Endothelial cell of umbilical vein (primary cell): ENCODE measurements at regions not wholly inside any gene's neighbourhood (a gene's known extent, or its start where the extent isn't known, plus 50 kb on each side); places are given as distances from the start of the nearest gene placed in this dataset.
"Not testable (repeated sequence)": the region's sequence is repeated elsewhere in the genome, so short reads cannot be mapped to it uniquely, and the experiment has no call there.

Source experiments
- BruUV-seq: library from RNA; stranded (reverse); fragments of 400-500 nt; replicated peaks from 2 replicates; lab custom pipeline; 2021; lab: Mats Ljungman, UMichigan
- CTCF ChIA-PET: fragments of 300-600, 350-600 bp; sonication (Branson Sonifier 250); formaldehyde crosslinking; loops from one replicate; lab custom pipeline; 2021; ENCODE audit warnings: antibody characterized with exemption, inconsistent platforms; lab: Charles Lee
- POLR2A ChIA-PET: fragments of 300-600, 350-600 bp; sonication (Branson Sonifier 250); formaldehyde crosslinking; loops from one replicate; lab custom pipeline; 2021; ENCODE audit warnings: antibody characterized with exemption, inconsistent platforms; lab: Charles Lee
- DNase-seq: peaks from one replicate; pipeline ENCODE4 v3.0.0-alpha.2; 2011; ENCODE audit warnings: low read depth, low spot score
- FAIRE-seq: peaks from 2 replicates; lab custom pipeline; 2011; peaks lifted over from hg19 to GRCh38; lab: Jason Lieb, UNC
- H2AFZ ChIP-seq: 2 replicates; pipeline ENCODE4 v1.6.0; 2012; ENCODE audit warnings: low read depth, low read length, control low read depth, inconsistent platforms
- H3K27ac ChIP-seq: 2 replicates; pipeline ENCODE4 v1.5.1; 2011; ENCODE audit warnings: low read depth, mild to moderate bottlenecking, control low read depth, low read length, moderate library complexity; ENCODE audit not compliant: insufficient read depth
- H3K27me3 ChIP-seq, 2 experiments: 2 replicates each; pipeline versions ENCODE4 v1.6.0 to v1.6.1; 2011; ENCODE audit warnings: low read length in 2 of 2, mixed read lengths in 1 of 2; ENCODE audit not compliant: control insufficient read depth in 2 of 2, insufficient read depth in 2 of 2
- H3K36me3 ChIP-seq, 2 experiments: 2 replicates in 1 of 2; 3 replicates in 1 of 2; pipeline ENCODE4 v1.5.1; 2011; ENCODE audit warnings: low read length in 2 of 2, mild to moderate bottlenecking in 1 of 2, moderate library complexity in 1 of 2; ENCODE audit not compliant: control insufficient read depth in 2 of 2, insufficient read depth in 2 of 2; ENCODE audit errors: extremely low read depth in 1 of 2
- H3K4me1 ChIP-seq: 3 replicates; pipeline ENCODE4 v1.5.1; 2011; ENCODE audit warnings: mild to moderate bottlenecking, low read length; ENCODE audit not compliant: control insufficient read depth, insufficient read depth; ENCODE audit errors: extremely low read depth
- H3K4me2 ChIP-seq: 2 replicates; pipeline ENCODE4 v1.6.1; 2011; ENCODE audit warnings: low read length, control low read depth, mixed read lengths; ENCODE audit not compliant: insufficient read depth
- H3K4me3 ChIP-seq, 3 experiments: fragments of 200-600 bp in 1 of 3; sonication (generic), shearing (Covaris generic) in 1 of 3; replicated peaks in 1 of 3; 2 replicates each; pipeline ENCODE4 v1.5.1; 2011 to 2016; ENCODE audit warnings: control low read depth in 3 of 3, low read length in 3 of 3, mild to moderate bottlenecking in 2 of 3, inconsistent platforms in 1 of 3, low read depth in 1 of 3, moderate library complexity in 1 of 3; ENCODE audit not compliant: insufficient read depth in 1 of 3
- H3K79me2 ChIP-seq: 2 replicates; pipeline ENCODE4 v1.6.0; 2012; ENCODE audit warnings: low read length, inconsistent platforms; ENCODE audit not compliant: control insufficient read depth, insufficient read depth
- H3K9ac ChIP-seq: replicated peaks from 2 replicates; pipeline ENCODE3; 2011; ENCODE audit warnings: low read length, control low read depth; ENCODE audit not compliant: insufficient read depth; ENCODE audit errors: extremely low read depth
- H3K9me1 ChIP-seq: replicated peaks from 3 replicates; pipeline ENCODE4 v1.6.0; 2011; ENCODE audit warnings: mild to moderate bottlenecking, low read length; ENCODE audit not compliant: control insufficient read depth, insufficient read depth; ENCODE audit errors: extremely low read depth
- H3K9me3 ChIP-seq: replicated peaks from 2 replicates; pipeline ENCODE4 v1.5.1; 2012; ENCODE audit warnings: low read length, inconsistent platforms; ENCODE audit not compliant: control insufficient read depth, insufficient read depth
- H4K20me1 ChIP-seq: replicated peaks from 2 replicates; pipeline ENCODE3; 2011; ENCODE audit warnings: mild to moderate bottlenecking, low read length; ENCODE audit not compliant: control insufficient read depth, insufficient read depth; ENCODE audit errors: extremely low read depth
- CTCF ChIP-seq, 2 donors: IDR thresholded peaks; 1 replicate in 1 of 2; 2 replicates in 1 of 2; pipeline ENCODE4 v1.5.1; 2011; ENCODE audit warnings: low read length in 2 of 2, mild to moderate bottlenecking in 2 of 2, moderate library complexity in 2 of 2, control low read depth in 1 of 2, inconsistent platforms in 1 of 2, low read depth in 1 of 2; ENCODE audit not compliant: insufficient read depth in 1 of 2; ENCODE audit errors: extremely low read depth in 1 of 2
- EZH2 ChIP-seq: IDR thresholded peaks from 2 replicates; pipeline ENCODE4 v1.6.1; 2012; ENCODE audit warnings: borderline replicate concordance, low read depth, mild to moderate bottlenecking, moderate library complexity, low read length, inconsistent platforms; ENCODE audit not compliant: severe bottlenecking
- FOS ChIP-seq: IDR thresholded peaks from 2 replicates; pipeline ENCODE4 v1.6.1; 2011; ENCODE audit warnings: mild to moderate bottlenecking, low read length, moderate library complexity, borderline replicate concordance; ENCODE audit not compliant: insufficient read depth
- GATA2 ChIP-seq: IDR thresholded peaks from 2 replicates; pipeline ENCODE4 v1.7.0; 2011; ENCODE audit warnings: low read depth, mild to moderate bottlenecking, moderate library complexity, mixed read lengths, low read length; ENCODE audit not compliant: insufficient read length, insufficient read depth
- JUN ChIP-seq: IDR thresholded peaks from 2 replicates; pipeline ENCODE4 v1.6.1; 2011; ENCODE audit warnings: borderline replicate concordance, low read depth; ENCODE audit not compliant: insufficient read length, insufficient read depth
- MAX ChIP-seq: IDR thresholded peaks from 2 replicates; pipeline ENCODE4 v1.6.1; 2011; ENCODE audit not compliant: insufficient read depth, insufficient read length
- MYC ChIP-seq: IDR thresholded peaks from one replicate; pipeline ENCODE4 v1.6.1; 2011; ENCODE audit warnings: mild to moderate bottlenecking, low read depth, low read length
- POLR2A ChIP-seq: IDR thresholded peaks from 2 replicates; pipeline ENCODE4 v1.6.1; 2012; ENCODE audit warnings: low read depth, mild to moderate bottlenecking, control low read depth, low read length
- POLR2AphosphoS5 ChIP-seq: IDR thresholded peaks from 2 replicates; pipeline ENCODE4 v1.6.1; 2012; ENCODE audit warnings: low read depth, mild to moderate bottlenecking, control low read depth, low read length, moderate library complexity; ENCODE audit not compliant: insufficient read depth
- dilution Hi-C: fragments of 300-500 bp; cut with MboI; formaldehyde crosslinking; loops from one replicate; pipeline ENCODE4 v1.15.0; 2019; ENCODE audit warnings: low sequenced_read_pairs; ENCODE audit not compliant: extremely low pct_ligation_motif_present
- intact Hi-C: fragments of 100-400 bp; cut with micrococcal nuclease; formaldehyde crosslinking; loops from one replicate; pipeline ENCODE4 v1.10.0; 2022

- Histone ChIP-seq H2AFZ (no peak overlapping the region), H3K4me1 (no peaks in the 10 kb centered on the region), H3K9me1 (no peaks in the 10 kb centered on the region), H3K9me3 (no peaks in the 10 kb centered on the region), H3K79me2 (no peaks in the 10 kb centered on the region), H3K27ac (no peak overlapping the region), H3K9ac (no peak overlapping the region), H3K4me3 (no peak overlapping the region), H3K4me2 (no peak overlapping the region), H3K36me3 (no peaks in the 10 kb centered on the region), H4K20me1 (no peaks in the 10 kb centered on the region), H3K27me3 (no peaks in the 10 kb centered on the region)
- intact Hi-C loops, result no loop called here
- ChIA-PET POLR2A (no interaction called here), CTCF (interaction anchor here (1.4 kb wide), 1 partner anchor 13 kb away, joined by 4 read pairs; no protein-coding TSS in a partner anchor)
- DNase-seq, result no peak
- FAIRE-seq, result no peak
- dilution Hi-C loops, result no loop called here
- BruUV-seq, result no TSS peak
- TF ChIP-seq GATA2 (no peak), POLR2AphosphoS5 (no peak), POLR2A (no peak), EZH2 (no peak), CTCF (IDR thresholded peaks at IDR 0.05; ENCODE audit: extremely low read depth in 1 of 2, insufficient read depth in 1 of 2, low read depth in 1 of 2, low read length in 2 of 2) (no peak), MYC (no peak), JUN (no peak), FOS (no peak), MAX (no peak)
Measured at GRCh38 chr2:15695582-15696330, 104.1 kb downstream of the DDX1 start.

GRCh38 chr2:15696606-15697170 is 105.0 kb downstream of the DDX1 start:
- POLR2A ChIA-PET, intact Hi-C loops: not testable (repeated sequence)

More at GRCh38 chr2:15696606-15697170, 105.0 kb downstream of the DDX1 start:
- FAIRE-seq, dilution Hi-C loops, H3K4me2 ChIP-seq, H3K9me1 ChIP-seq, H3K4me3 ChIP-seq, H3K36me3 ChIP-seq, H3K27me3 ChIP-seq, H3K9ac ChIP-seq, H3K9me3 ChIP-seq, H2AFZ ChIP-seq, H3K79me2 ChIP-seq, H4K20me1 ChIP-seq, H3K4me1 ChIP-seq, DNase-seq, H3K27ac ChIP-seq, BruUV-seq: not testable (repeated sequence)
- CTCF ChIA-PET, result interaction anchor here (1.4 kb wide), 1 partner anchor 12 kb away, joined by 4 read pairs; no protein-coding TSS in a partner anchor
